ENCODE measurements at regions not wholly inside any gene's neighbourhood (a gene's known extent, or its start where the extent isn't known, plus 50 kb on each side); places are given as distances from the start of the nearest gene placed in this dataset.

DNA sequence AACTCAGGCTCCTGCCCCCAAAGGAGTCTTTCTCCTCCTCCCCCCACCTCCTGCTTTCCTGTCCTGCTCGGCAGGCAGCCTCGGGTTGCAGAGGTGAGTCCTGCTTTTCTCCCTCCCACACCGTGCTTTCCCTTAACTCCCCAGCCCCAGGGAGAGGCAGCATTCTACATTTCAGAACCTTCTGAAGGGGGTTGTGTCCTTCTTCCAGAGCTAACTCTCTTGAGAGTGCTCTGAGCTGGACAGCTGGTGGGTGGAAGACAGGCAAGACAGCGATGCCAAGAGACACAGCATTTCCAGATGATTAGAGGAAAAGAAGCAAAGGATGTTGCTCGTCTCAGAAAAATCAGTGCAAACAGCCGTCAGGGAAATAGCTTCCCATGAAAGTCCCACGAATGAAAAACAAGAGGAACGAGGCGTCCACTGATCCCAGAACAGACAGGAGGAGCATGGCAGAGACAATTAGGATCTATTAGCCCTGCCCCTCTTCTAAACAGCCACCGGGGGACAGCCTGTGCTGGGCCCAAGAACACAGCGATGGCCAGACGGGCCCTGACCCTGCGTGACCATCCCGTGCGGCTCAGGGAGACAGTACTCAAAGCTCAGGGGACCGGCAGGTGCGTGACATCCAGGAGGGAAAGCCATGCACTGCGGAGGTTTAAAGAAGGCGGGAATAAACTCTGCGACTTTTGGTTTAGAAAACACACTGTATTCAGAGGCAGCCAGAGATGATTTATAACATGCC lies 216.5 kb upstream of the RTL1 start:
- no peak for DNase-seq (ENCODE audit: low read depth, low spot score)
- Histone ChIP-seq H3K9ac (ENCODE audit: low read length) (no peak overlapping the region), H3K36me3 (ENCODE audit: control insufficient read depth in 1 of 2, insufficient read depth in 2 of 2, low read length in 2 of 2) (no peaks in the 10 kb centered on the region), H3K9me2 (ENCODE audit: insufficient read depth) (no peaks in the 10 kb centered on the region), H3K9me3 (ENCODE audit: control insufficient read depth in 1 of 2, insufficient read depth in 1 of 2, low read depth in 1 of 2, low read length in 2 of 2) (no peaks in the 10 kb centered on the region), H3K27ac (ENCODE audit: low read depth, low read length) (no peak overlapping the region), H4K20me1 (ENCODE audit: insufficient read depth) (no peaks in the 10 kb centered on the region), H3K4me1 (ENCODE audit: control insufficient read depth in 1 of 2, insufficient read depth in 2 of 2, low read length in 2 of 2) (no peaks in the 10 kb centered on the region), H2AFZ (ENCODE audit: low read depth, low read length, poor library complexity, severe bottlenecking) (no peak overlapping the region), H3K27me3 (ENCODE audit: insufficient read depth, low read length) (peaks cover 3% of the 10 kb centered on the region; the same call in 1 of the 2 replicates), H3K79me2 (ENCODE audit: insufficient read depth, low read length) (no peaks in the 10 kb centered on the region), H3K4me3 (replicated peaks in 1 of 2; ENCODE audit: low read depth in 1 of 2, low read length in 2 of 2) (no peak overlapping the region), H3K4me2 (ENCODE audit: low read length) (no peak overlapping the region)
- ChIA-PET POLR2A (no interaction called here), CTCF (no interaction called here), RAD21 (ENCODE audit: low non-redundant PET in 1 of 2, low total read pairs in 2 of 2, uncharacterized antibody in 2 of 2, unreplicated experiment in 2 of 2) (no interaction called here)
- BruUV-seq (replicated peaks) = no TSS peak
- TF ChIP-seq ZNF274 (IDR thresholded peaks at IDR 0.05; ENCODE audit: low read depth, low read length) = no peak
- TF ChIP-seq, protein P1, sequence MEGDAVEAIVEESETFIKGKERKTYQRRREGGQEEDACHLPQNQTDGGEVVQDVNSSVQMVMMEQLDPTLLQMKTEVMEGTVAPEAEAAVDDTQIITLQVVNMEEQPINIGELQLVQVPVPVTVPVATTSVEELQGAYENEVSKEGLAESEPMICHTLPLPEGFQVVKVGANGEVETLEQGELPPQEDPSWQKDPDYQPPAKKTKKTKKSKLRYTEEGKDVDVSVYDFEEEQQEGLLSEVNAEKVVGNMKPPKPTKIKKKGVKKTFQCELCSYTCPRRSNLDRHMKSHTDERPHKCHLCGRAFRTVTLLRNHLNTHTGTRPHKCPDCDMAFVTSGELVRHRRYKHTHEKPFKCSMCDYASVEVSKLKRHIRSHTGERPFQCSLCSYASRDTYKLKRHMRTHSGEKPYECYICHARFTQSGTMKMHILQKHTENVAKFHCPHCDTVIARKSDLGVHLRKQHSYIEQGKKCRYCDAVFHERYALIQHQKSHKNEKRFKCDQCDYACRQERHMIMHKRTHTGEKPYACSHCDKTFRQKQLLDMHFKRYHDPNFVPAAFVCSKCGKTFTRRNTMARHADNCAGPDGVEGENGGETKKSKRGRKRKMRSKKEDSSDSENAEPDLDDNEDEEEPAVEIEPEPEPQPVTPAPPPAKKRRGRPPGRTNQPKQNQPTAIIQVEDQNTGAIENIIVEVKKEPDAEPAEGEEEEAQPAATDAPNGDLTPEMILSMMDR (IDR thresholded peaks at IDR 0.05 in 2 of 3, conservative IDR thresholded peaks at IDR 0.05 in 1 of 3; ENCODE audit: borderline replicate concordance in 1 of 3, insufficient read depth in 1 of 3, low read depth in 2 of 3, low read length in 2 of 3) = 0 out of 6 replicates have a peak, but pooled peaks of 1 of the 3 experiments have one; percentile 5
- intact Hi-C loops (cut with micrococcal nuclease) = no loop called here
- ATAC-seq = no peak

DNA sequence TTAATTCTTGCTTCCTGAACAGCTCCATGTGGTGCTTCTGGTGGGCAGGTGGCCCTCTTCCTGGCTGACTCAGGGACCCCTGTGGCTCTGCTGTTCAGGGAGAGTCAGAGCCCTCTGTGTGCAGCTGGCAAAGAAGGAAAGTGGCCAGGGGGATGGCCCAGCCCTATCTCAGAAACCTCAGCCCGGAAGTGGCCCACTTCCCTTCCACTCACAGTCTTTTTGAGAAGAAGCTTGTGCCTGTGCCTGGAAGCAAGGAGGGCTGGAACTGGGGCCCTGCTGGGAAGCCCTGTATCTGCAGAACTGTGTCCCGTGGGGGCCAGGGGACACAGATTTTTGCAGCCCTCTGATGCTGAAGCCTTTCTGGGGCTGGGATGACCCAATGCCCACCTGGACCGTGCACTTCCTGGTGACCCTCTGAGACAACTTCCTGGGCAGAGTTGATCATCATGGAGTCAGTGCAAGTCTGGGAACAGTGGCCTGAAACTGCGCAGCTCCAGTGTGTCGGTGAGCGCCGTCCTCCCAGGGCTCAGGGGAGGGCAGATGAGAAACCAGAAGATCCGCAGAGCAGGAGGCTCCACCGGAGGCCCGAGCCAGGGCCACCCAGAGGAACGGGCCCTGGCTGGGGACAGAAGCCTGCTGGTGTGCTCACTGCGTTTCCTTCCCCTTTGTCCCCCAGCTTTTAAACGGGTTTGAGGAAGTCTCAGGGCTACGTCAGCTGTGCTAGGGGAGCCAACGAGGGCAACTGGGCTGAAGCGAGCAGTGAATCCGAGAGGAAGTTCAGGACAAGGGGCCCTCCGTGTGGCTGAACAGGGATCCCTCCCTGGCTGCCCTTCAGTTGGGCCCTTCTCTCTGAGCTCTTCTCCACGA lies 217.4 kb upstream of the RTL1 start:
- Histone ChIP-seq H2AFZ (ENCODE audit: low read depth, low read length, poor library complexity, severe bottlenecking) (no peak overlapping the region), H3K9me3 (ENCODE audit: control insufficient read depth in 1 of 2, insufficient read depth in 1 of 2, low read depth in 1 of 2, low read length in 2 of 2) (no peaks in the 10 kb centered on the region), H3K4me3 (replicated peaks in 1 of 2; ENCODE audit: low read depth in 1 of 2, low read length in 2 of 2) (no peak overlapping the region), H4K20me1 (ENCODE audit: insufficient read depth) (no peaks in the 10 kb centered on the region), H3K27ac (ENCODE audit: low read depth, low read length) (no peak overlapping the region), H3K9me2 (ENCODE audit: insufficient read depth) (no peaks in the 10 kb centered on the region), H3K4me1 (ENCODE audit: control insufficient read depth in 1 of 2, insufficient read depth in 2 of 2, low read length in 2 of 2) (no peaks in the 10 kb centered on the region), H3K27me3 (ENCODE audit: insufficient read depth, low read length) (peaks cover 3% of the 10 kb centered on the region; the same call in 1 of the 2 replicates), H3K9ac (ENCODE audit: low read length) (no peak overlapping the region), H3K4me2 (ENCODE audit: low read length) (no peak overlapping the region), H3K79me2 (ENCODE audit: insufficient read depth, low read length) (no peaks in the 10 kb centered on the region), H3K36me3 (ENCODE audit: control insufficient read depth in 1 of 2, insufficient read depth in 2 of 2, low read length in 2 of 2) (no peaks in the 10 kb centered on the region)
- ATAC-seq = no peak
- intact Hi-C loops (cut with micrococcal nuclease) = no loop called here
- ChIA-PET POLR2A (no interaction called here), CTCF (no interaction called here), RAD21 (ENCODE audit: low non-redundant PET in 1 of 2, low total read pairs in 2 of 2, uncharacterized antibody in 2 of 2, unreplicated experiment in 2 of 2) (no interaction called here)
- BruUV-seq (replicated peaks) = no TSS peak
- DNase-seq (ENCODE audit: low read depth, low spot score) = no peak
- TF ChIP-seq, protein P2, sequence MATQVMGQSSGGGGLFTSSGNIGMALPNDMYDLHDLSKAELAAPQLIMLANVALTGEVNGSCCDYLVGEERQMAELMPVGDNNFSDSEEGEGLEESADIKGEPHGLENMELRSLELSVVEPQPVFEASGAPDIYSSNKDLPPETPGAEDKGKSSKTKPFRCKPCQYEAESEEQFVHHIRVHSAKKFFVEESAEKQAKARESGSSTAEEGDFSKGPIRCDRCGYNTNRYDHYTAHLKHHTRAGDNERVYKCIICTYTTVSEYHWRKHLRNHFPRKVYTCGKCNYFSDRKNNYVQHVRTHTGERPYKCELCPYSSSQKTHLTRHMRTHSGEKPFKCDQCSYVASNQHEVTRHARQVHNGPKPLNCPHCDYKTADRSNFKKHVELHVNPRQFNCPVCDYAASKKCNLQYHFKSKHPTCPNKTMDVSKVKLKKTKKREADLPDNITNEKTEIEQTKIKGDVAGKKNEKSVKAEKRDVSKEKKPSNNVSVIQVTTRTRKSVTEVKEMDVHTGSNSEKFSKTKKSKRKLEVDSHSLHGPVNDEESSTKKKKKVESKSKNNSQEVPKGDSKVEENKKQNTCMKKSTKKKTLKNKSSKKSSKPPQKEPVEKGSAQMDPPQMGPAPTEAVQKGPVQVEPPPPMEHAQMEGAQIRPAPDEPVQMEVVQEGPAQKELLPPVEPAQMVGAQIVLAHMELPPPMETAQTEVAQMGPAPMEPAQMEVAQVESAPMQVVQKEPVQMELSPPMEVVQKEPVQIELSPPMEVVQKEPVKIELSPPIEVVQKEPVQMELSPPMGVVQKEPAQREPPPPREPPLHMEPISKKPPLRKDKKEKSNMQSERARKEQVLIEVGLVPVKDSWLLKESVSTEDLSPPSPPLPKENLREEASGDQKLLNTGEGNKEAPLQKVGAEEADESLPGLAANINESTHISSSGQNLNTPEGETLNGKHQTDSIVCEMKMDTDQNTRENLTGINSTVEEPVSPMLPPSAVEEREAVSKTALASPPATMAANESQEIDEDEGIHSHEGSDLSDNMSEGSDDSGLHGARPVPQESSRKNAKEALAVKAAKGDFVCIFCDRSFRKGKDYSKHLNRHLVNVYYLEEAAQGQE (IDR thresholded peaks at IDR 0.05; ENCODE audit: low read depth) = no peak
- no peak for TF ChIP-seq EGR1 (IDR thresholded peaks at IDR 0.05; ENCODE audit: low read depth)
- no peak for TF ChIP-seq EZH2phosphoT487 (IDR thresholded peaks at IDR 0.05; ENCODE audit: borderline replicate concordance)
- no peak for TF ChIP-seq CBX3 (IDR thresholded peaks at IDR 0.05; ENCODE audit: low read depth)
- TF ChIP-seq EZH2 (IDR thresholded peaks at IDR 0.05) = no peak
- TF ChIP-seq POLR2A (IDR thresholded peaks at IDR 0.05; ENCODE audit: borderline replicate concordance, extremely low read depth, insufficient read depth, insufficient read length) = no peak
- no peak for TF ChIP-seq FOSL1 (IDR thresholded peaks at IDR 0.05; ENCODE audit: low read depth)
- TF ChIP-seq YY1 (IDR thresholded peaks at IDR 0.05; ENCODE audit: extremely low read depth, insufficient replicate concordance, low read depth, low read length) = no peak
- no peak for TF ChIP-seq JUND (IDR thresholded peaks at IDR 0.05)
- TF ChIP-seq MAX (IDR thresholded peaks at IDR 0.05) = no peak
- TF ChIP-seq SRF (IDR thresholded peaks at IDR 0.05; ENCODE audit: low read depth) = no peak
- TF ChIP-seq CEBPB (IDR thresholded peaks at IDR 0.05; ENCODE audit: low read depth) = no peak
